ENCODE measurements at regions not wholly inside any gene's neighbourhood (a gene's known extent, or its start where the extent isn't known, plus 50 kb on each side); places are given as distances from the start of the nearest gene placed in this dataset.

- no peak for DNase-seq (ENCODE audit: low spot score)
Observed at GRCh38 chr12:115140981-115141655, 457.1 kb upstream of the TBX3 start.

GRCh38 chr12:115137812-115138521, 454.0 kb upstream of the TBX3 start:
- DNase-seq (ENCODE audit: low spot score), result no peak

GRCh38 chr12:115135800-115136211, 451.8 kb upstream of the TBX3 start:
- DNase-seq (ENCODE audit: low spot score), result no peak

- DNase-seq (ENCODE audit: low spot score), result no peak
Observed at GRCh38 chr12:115134298-115134697, 450.3 kb upstream of the TBX3 start.

GRCh38 chr12:115132905-115133304, 448.9 kb upstream of the TBX3 start:
- no peak for DNase-seq (ENCODE audit: low spot score)

- DNase-seq (ENCODE audit: low spot score), result no peak
Observed at GRCh38 chr12:115132145-115132544, 448.2 kb upstream of the TBX3 start.

GRCh38 chr12:115129727-115130126, 445.8 kb upstream of the TBX3 start:
- no peak for DNase-seq (ENCODE audit: low spot score)

GRCh38 chr12:115121053-115121452, 437.1 kb upstream of the TBX3 start:
- DNase-seq (ENCODE audit: low spot score), result no peak

- DNase-seq (ENCODE audit: low spot score), result no peak
Observed at GRCh38 chr12:115118177-115118724, 434.3 kb upstream of the TBX3 start.

- no peak for DNase-seq (ENCODE audit: low spot score)
Observed at GRCh38 chr12:115114140-115114539, 430.2 kb upstream of the TBX3 start.

- DNase-seq (ENCODE audit: low spot score), result no peak
Observed at GRCh38 chr12:115109863-115110262, 425.9 kb upstream of the TBX3 start.

GRCh38 chr12:115108129-115109100, 424.4 kb upstream of the TBX3 start:
- no peak for DNase-seq (ENCODE audit: low spot score)

- DNase-seq (ENCODE audit: low spot score), result no peak
Observed at GRCh38 chr12:115103884-115104883, 420.2 kb upstream of the TBX3 start.

GRCh38 chr12:115102450-115102849, 418.5 kb upstream of the TBX3 start:
- DNase-seq (ENCODE audit: low spot score), result no peak

- no peak for DNase-seq (ENCODE audit: low spot score)
Observed at GRCh38 chr12:115101520-115101919, 417.5 kb upstream of the TBX3 start.

- DNase-seq (ENCODE audit: low spot score), result no peak
Observed at GRCh38 chr12:115097416-115097815, 413.4 kb upstream of the TBX3 start.

GRCh38 chr12:115096588-115097397, 412.8 kb upstream of the TBX3 start:
- peak; percentile 26 for DNase-seq (ENCODE audit: low spot score)

GRCh38 chr12:115095073-115095748, 411.2 kb upstream of the TBX3 start:
- no peak for DNase-seq (ENCODE audit: low spot score)

GRCh38 chr12:115094163-115094816, 410.3 kb upstream of the TBX3 start:
- no peak for DNase-seq (ENCODE audit: low spot score)
